T-cell (primary cell): ENCODE measurements at regions not wholly inside any gene's neighbourhood (a gene's known extent, or its start where the extent isn't known, plus 50 kb on each side); places are given as distances from the start of the nearest gene placed in this dataset.

ENCODE experiments used
- ATAC-seq, 4 experiments: fragments of 200-7000 bp in 3 of 4; fragments of 150-1000 bp in 1 of 4; cut with Tn5 transposase; replicated peaks in 1 of 4; 1 replicate in 3 of 4; 2 replicates in 1 of 4; pipeline ENCODE4 v1.10.0; 2021; ENCODE audit warnings: moderate library complexity in 3 of 4, mild to moderate bottlenecking in 2 of 4, moderate number of reproducible peaks in 1 of 4
- CTCF ChIA-PET, 2 donors: fragments of 300-600 bp; sonication (Branson Sonifier 250); formaldehyde crosslinking; loops; one replicate each; lab custom pipeline; 2022; ENCODE audit warnings: antibody characterized with exemption in 2 of 2; lab: Charles Lee
- POLR2A ChIA-PET, 2 donors: fragments of 300-600 bp; sonication (Branson Sonifier 250); formaldehyde crosslinking; loops; one replicate each; lab custom pipeline; 2022; ENCODE audit warnings: antibody characterized with exemption in 2 of 2; lab: Charles Lee
- DNase-seq, 35 experiments: peaks; one replicate each; pipeline versions ENCODE4 v3.0.0 to v3.0.0-alpha.2; 2013 to 2023
- H3K27ac ChIP-seq: one replicate; pipeline ENCODE4 v1.5.1; 2013; ENCODE audit warnings: low read length
- H3K27me3 ChIP-seq, 2 experiments: replicated peaks in 1 of 2; 1 replicate in 1 of 2; 2 replicates in 1 of 2; pipeline versions ENCODE4 v1.6.1 to v1.7.0; 2013; ENCODE audit warnings: low read length in 1 of 2, mixed read lengths in 1 of 2; ENCODE audit not compliant: control insufficient read depth in 2 of 2, insufficient read depth in 2 of 2; ENCODE audit errors: extremely low read depth in 1 of 2
- H3K36me3 ChIP-seq, 2 donors: 1 replicate in 1 of 2; 2 replicates in 1 of 2; pipeline versions ENCODE4 v1.6.1 to v1.7.0; 2013; ENCODE audit warnings: low read length in 1 of 2; ENCODE audit not compliant: control insufficient read depth in 2 of 2, insufficient read depth in 1 of 2; ENCODE audit errors: extremely low read depth in 1 of 2
- H3K4me1 ChIP-seq, 2 experiments: 1 replicate in 1 of 2; 2 replicates in 1 of 2; pipeline versions ENCODE4 v1.6.1 to v1.7.0; 2013; ENCODE audit warnings: low read length in 2 of 2, mixed read lengths in 1 of 2; ENCODE audit not compliant: insufficient read depth in 2 of 2, control insufficient read depth in 1 of 2; ENCODE audit errors: extremely low read depth in 1 of 2
- H3K4me3 ChIP-seq, 2 donors: 1 replicate in 1 of 2; 2 replicates in 1 of 2; pipeline versions ENCODE4 v1.5.1 to v1.7.0; 2013; ENCODE audit warnings: mild to moderate bottlenecking in 2 of 2, low read length in 1 of 2, moderate library complexity in 1 of 2; ENCODE audit not compliant: control insufficient read depth in 1 of 2; ENCODE audit errors: extremely low read depth in 1 of 2
- H3K9me3 ChIP-seq: 2 replicates; pipeline ENCODE4 v1.7.0; 2013
- H3K27ac Mint-ChIP-seq, 2 donors: one replicate each; pipeline ENCODE4 v1.8.0; 2020 to 2021; ENCODE audit warnings: mild to moderate bottlenecking in 2 of 2, mixed read lengths in 2 of 2
- H3K27me3 Mint-ChIP-seq, 2 donors: one replicate each; pipeline ENCODE4 v1.8.0; 2021 to 2022; ENCODE audit warnings: mixed read lengths in 2 of 2
- H3K36me3 Mint-ChIP-seq: one replicate; pipeline ENCODE4 v1.8.0; 2021; ENCODE audit warnings: mixed read lengths
- H3K4me1 Mint-ChIP-seq, 3 donors: one replicate each; pipeline ENCODE4 v1.8.0; 2020 to 2022; ENCODE audit warnings: mixed read lengths in 3 of 3, mild to moderate bottlenecking in 1 of 3
- H3K4me3 Mint-ChIP-seq, 3 donors: one replicate each; pipeline ENCODE4 v1.8.0; 2020 to 2022; ENCODE audit warnings: mild to moderate bottlenecking in 3 of 3, mixed read lengths in 3 of 3, moderate library complexity in 3 of 3
- H3K9me3 Mint-ChIP-seq, 3 donors: one replicate each; pipeline ENCODE4 v1.8.0; 2020 to 2022; ENCODE audit warnings: mixed read lengths in 3 of 3
- WGBS: methylation state at CpG from one replicate; pipeline ENCODE4 v1.1.5; 2013; ENCODE audit warnings: missing lambda C conversion rate; ENCODE audit not compliant: insufficient coverage; 5-methylcytosine and 5-hydroxymethylcytosine counted together

DNA sequence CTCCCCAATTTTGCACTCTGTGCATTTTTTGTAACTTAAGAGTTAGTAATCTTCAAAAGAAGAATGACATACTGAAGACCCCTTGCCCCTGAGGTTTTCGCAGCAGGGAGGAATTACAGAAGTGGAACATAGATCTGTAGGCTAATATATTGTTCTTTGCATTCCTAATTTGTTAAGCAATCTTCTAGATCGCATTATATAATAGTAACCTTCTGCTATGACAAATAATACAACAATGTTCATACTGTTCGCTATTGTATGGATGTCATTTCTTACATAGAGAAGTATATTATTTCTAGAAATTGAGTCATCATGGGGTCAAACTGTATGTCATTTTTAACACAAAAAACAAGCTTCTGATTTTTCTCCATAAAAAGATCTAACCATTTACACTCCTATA is 95.8 kb upstream of the TGFBR2 start:
- DNase-seq: no peak
- no peak overlapping the region for H3K27ac ChIP-seq
- no peaks in the 10 kb centered on the region for H3K36me3 ChIP-seq
- H3K27me3 Mint-ChIP-seq: no peaks in the 10 kb centered on the region
- POLR2A ChIA-PET: no interaction called here
- ATAC-seq: no peak
- peaks cover 7 to 11% of the 10 kb centered on the region in 2 experiments for H3K4me1 ChIP-seq
- H3K27me3 ChIP-seq: no peaks in the 10 kb centered on the region
- H3K9me3 ChIP-seq: no peaks in the 10 kb centered on the region
- H3K4me1 Mint-ChIP-seq: peaks cover 8 to 10% (median 8%) of the 10 kb centered on the region in 3 donors
- WGBS: no CpG with 5 or more reads among the region's 3 CpGs
- H3K4me3 Mint-ChIP-seq: no peak overlapping the region
- CTCF ChIA-PET: no interaction called here
- no peaks in the 10 kb centered on the region for H3K36me3 Mint-ChIP-seq
- H3K4me3 ChIP-seq: no peak overlapping the region
- H3K9me3 Mint-ChIP-seq: no peaks in the 10 kb centered on the region
- H3K27ac Mint-ChIP-seq: no peak overlapping the region

DNA sequence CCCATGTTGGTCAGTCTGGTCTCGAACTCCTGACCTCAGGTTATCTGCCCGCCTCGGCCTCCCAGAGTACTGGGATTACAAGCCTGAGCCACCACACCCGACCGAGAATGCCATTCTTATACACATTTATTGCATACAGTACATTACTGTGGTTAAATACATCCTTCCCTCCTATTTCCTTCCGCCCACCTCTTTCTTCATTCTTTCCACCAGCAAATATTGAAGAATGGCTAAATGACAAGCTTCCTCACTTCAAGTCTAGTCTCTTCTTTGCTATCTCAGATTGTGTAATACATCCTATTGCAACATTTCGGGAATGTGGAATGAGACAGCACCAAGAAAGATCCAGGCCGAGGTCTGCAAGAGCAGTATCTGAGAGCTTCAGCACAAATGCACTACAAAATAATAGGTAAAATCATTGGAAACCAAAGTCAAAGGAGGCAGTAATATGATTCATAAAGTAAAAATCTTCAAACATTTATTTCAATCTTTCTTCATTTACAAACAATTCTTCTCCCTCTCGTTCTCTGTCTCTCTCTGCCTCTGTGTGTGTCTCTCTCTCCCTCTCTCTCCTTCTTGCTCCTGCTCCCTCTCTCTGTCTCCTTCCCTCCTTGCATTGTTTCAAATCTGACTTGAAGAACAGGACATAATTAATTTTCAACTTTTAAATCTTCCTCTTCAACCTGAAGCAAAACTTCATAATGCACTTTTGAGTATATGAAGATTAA is 94.7 kb upstream of the TGFBR2 start:
- Histone ChIP-seq H3K27me3 (no peaks in the 10 kb centered on the region), H3K9me3 (no peaks in the 10 kb centered on the region), H3K4me1 (peaks cover 7 to 11% of the 10 kb centered on the region in 2 experiments), H3K4me3 (no peak overlapping the region), H3K36me3 (no peaks in the 10 kb centered on the region), H3K27ac (no peak overlapping the region)
- POLR2A ChIA-PET: no interaction called here
- H3K36me3 Mint-ChIP-seq: no peaks in the 10 kb centered on the region
- peak overlapping the region in 1 of 3 donors; percentile 2 for H3K4me3 Mint-ChIP-seq
- no peak overlapping the region for H3K27ac Mint-ChIP-seq
- peaks cover 8 to 10% (median 8%) of the 10 kb centered on the region in 3 donors for H3K4me1 Mint-ChIP-seq
- H3K9me3 Mint-ChIP-seq: no peaks in the 10 kb centered on the region
- 52% methylated on average over 5 of the region's 9 CpGs for WGBS
- CTCF ChIA-PET: interaction anchor here in 1 of 2 donors (0.6 kb wide), 1 partner anchor 372 kb away, joined by 4 read pairs; no protein-coding TSS in a partner anchor
- ATAC-seq: no peak
- no peak for DNase-seq
- H3K27me3 Mint-ChIP-seq: no peaks in the 10 kb centered on the region

- Histone ChIP-seq H3K9me3 (no peaks in the 10 kb centered on the region), H3K27ac (no peak overlapping the region), H3K27me3 (no peaks in the 10 kb centered on the region), H3K4me1 (peaks cover 7 to 11% of the 10 kb centered on the region in 2 experiments), H3K36me3 (no peaks in the 10 kb centered on the region), H3K4me3 (no peak overlapping the region)
- H3K27me3 Mint-ChIP-seq: no peaks in the 10 kb centered on the region
- WGBS: no CpG with 5 or more reads among the region's 1 CpG
- ChIA-PET CTCF (no interaction called here), POLR2A (interaction anchor here in 1 of 2 donors (0.5 kb wide), 1 partner anchor 16 kb away, joined by 3 read pairs; no protein-coding TSS in a partner anchor)
- no peak overlapping the region for H3K4me3 Mint-ChIP-seq
- ATAC-seq (no peak), DNase-seq (no peak)
- H3K9me3 Mint-ChIP-seq: no peaks in the 10 kb centered on the region
- H3K4me1 Mint-ChIP-seq: peaks cover 8 to 10% (median 8%) of the 10 kb centered on the region in 3 donors
- no peak overlapping the region for H3K27ac Mint-ChIP-seq
- no peaks in the 10 kb centered on the region for H3K36me3 Mint-ChIP-seq
Measured at GRCh38 chr3:30512576-30512975, 93.8 kb upstream of the TGFBR2 start.

GRCh38 chr3:30513374-30514152 is 92.8 kb upstream of the TGFBR2 start:
- Mint-ChIP-seq H3K36me3 (no peaks in the 10 kb centered on the region), H3K4me3 (no peak overlapping the region), H3K27ac (no peak overlapping the region), H3K27me3 (no peaks in the 10 kb centered on the region), H3K9me3 (no peaks in the 10 kb centered on the region), H3K4me1 (peaks cover 15 to 18% (median 15%) of the 10 kb centered on the region in 3 donors)
- ATAC-seq (no peak), DNase-seq (no peak)
- ChIA-PET CTCF (no interaction called here), POLR2A (interaction anchor here in 1 of 2 donors (0.6 kb wide), 1 partner anchor 128 kb away, joined by 14 read pairs; no protein-coding TSS in a partner anchor)
- Histone ChIP-seq H3K4me3 (no peak overlapping the region), H3K27me3 (no peaks in the 10 kb centered on the region), H3K36me3 (no peaks in the 10 kb centered on the region), H3K27ac (no peak overlapping the region), H3K4me1 (peaks cover 7 to 11% of the 10 kb centered on the region in 2 experiments), H3K9me3 (no peaks in the 10 kb centered on the region)
- WGBS: 100% methylated on average over 3 of the region's 4 CpGs

- no peaks in the 10 kb centered on the region for H3K36me3 ChIP-seq
Measured at GRCh38 chr3:30516238-30516637, 90.2 kb upstream of the TGFBR2 start.

DNA sequence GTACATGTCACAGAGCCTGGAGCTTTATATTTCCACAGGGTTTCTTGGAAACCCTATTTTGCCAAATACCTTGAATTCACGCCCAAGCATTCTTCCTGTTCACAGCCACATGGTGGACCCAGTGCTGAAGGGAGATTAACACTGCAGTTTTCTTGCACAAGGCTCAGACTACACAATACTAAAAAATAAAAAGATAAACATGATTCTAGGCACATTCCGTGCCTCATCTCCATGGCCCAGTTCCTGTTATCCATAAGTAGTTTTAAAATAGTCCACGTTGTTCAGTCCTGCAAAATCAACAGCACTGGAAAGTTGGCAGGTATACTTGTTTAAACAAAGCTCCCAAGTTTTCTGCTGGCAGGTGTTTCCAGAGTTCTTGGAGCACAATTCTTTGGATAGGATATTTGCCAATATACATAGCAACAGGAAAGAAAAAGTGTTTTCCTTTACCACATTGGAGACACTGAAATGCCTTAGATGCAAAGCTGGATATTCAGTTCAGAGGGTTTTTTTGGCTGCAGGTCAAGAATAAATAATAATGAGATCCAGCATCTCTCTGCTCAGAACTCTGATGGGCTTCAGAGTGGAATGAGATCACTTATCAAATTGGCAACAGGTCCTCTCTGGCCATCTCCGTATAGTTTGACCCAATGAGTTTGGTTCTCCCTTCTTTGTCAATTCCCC is 88.1 kb upstream of the TGFBR2 start:
- H3K27me3 Mint-ChIP-seq: no peaks in the 10 kb centered on the region
- peaks cover 10 to 12% (median 12%) of the 10 kb centered on the region in 3 donors for H3K4me1 Mint-ChIP-seq
- no peak overlapping the region for H3K27ac Mint-ChIP-seq
- no peaks in the 10 kb centered on the region for H3K4me1 ChIP-seq
- H3K9me3 Mint-ChIP-seq: no peaks in the 10 kb centered on the region
- no CpG with 5 or more reads among the region's 4 CpGs for WGBS
- no peak overlapping the region for H3K4me3 Mint-ChIP-seq
- CTCF ChIA-PET: interaction anchor here in 1 of 2 donors (0.5 kb wide), 1 partner anchor 9 kb away, joined by 3 read pairs; no protein-coding TSS in a partner anchor
- DNase-seq: no peak
- H3K4me3 ChIP-seq: no peak overlapping the region
- no peaks in the 10 kb centered on the region for H3K36me3 ChIP-seq
- H3K36me3 Mint-ChIP-seq: no peaks in the 10 kb centered on the region
- H3K27me3 ChIP-seq: no peaks in the 10 kb centered on the region
- POLR2A ChIA-PET: no interaction called here
- no peaks in the 10 kb centered on the region for H3K9me3 ChIP-seq
- no peak for ATAC-seq
- no peak overlapping the region for H3K27ac ChIP-seq

More at GRCh38 chr3:30516238-30516637, 90.2 kb upstream of the TGFBR2 start:
- H3K9me3 ChIP-seq: no peaks in the 10 kb centered on the region
- Mint-ChIP-seq H3K36me3 (no peaks in the 10 kb centered on the region), H3K9me3 (no peaks in the 10 kb centered on the region), H3K27me3 (no peaks in the 10 kb centered on the region), H3K4me1 (peaks cover 18 to 22% (median 18%) of the 10 kb centered on the region in 3 donors), H3K27ac (no peak overlapping the region), H3K4me3 (no peak overlapping the region)
- H3K27ac ChIP-seq: no peak overlapping the region
- no peak for ATAC-seq
- no CpG with 5 or more reads among the region's 2 CpGs for WGBS
- no peaks in the 10 kb centered on the region for H3K27me3 ChIP-seq
- H3K4me3 ChIP-seq: no peak overlapping the region
- H3K4me1 ChIP-seq: peaks cover 3 to 6% of the 10 kb centered on the region in 2 experiments
- no peak for DNase-seq
- POLR2A ChIA-PET: interaction anchor here in 1 of 2 donors (0.6 kb wide), 1 partner anchor 508 kb away, joined by 3 read pairs; no protein-coding TSS in a partner anchor
- CTCF ChIA-PET: no interaction called here
